ENCODE measurements at regions not wholly inside any gene's neighbourhood (a gene's known extent, or its start where the extent isn't known, plus 50 kb on each side); places are given as distances from the start of the nearest gene placed in this dataset.
"Not testable (repeated sequence)": the region's sequence is repeated elsewhere in the genome, so short reads cannot be mapped to it uniquely, and the experiment has no call there.

- not testable (repeated sequence) for DNase-seq (ENCODE audit: low spot score)
Observed at GRCh38 chr6:115414916-115415315, 645.8 kb downstream of the FRK start.

GRCh38 chr6:115411756-115412155 lies 648.9 kb downstream of the FRK start:
- no peak for DNase-seq (ENCODE audit: low spot score)

- DNase-seq (ENCODE audit: low spot score): no peak
Observed at GRCh38 chr6:115404446-115404845, 656.2 kb downstream of the FRK start.

- no peak for DNase-seq (ENCODE audit: low spot score)
Observed at GRCh38 chr6:115398607-115399006, 662.1 kb downstream of the FRK start.

- no peak for DNase-seq (ENCODE audit: low spot score)
Observed at GRCh38 chr6:115396112-115396906, 664.4 kb downstream of the FRK start.

- DNase-seq (ENCODE audit: low spot score): no peak
Observed at GRCh38 chr6:115393821-115394220, 666.9 kb downstream of the FRK start.

- no peak for DNase-seq (ENCODE audit: low spot score)
Observed at GRCh38 chr6:115370202-115370601, 690.5 kb downstream of the FRK start.

- DNase-seq (ENCODE audit: low spot score): no peak
Observed at GRCh38 chr6:115365783-115366182, 694.9 kb downstream of the FRK start.

GRCh38 chr6:115363379-115363778 lies 697.3 kb downstream of the FRK start:
- DNase-seq (ENCODE audit: low spot score): no peak

GRCh38 chr6:115362234-115362633 lies 698.5 kb downstream of the FRK start:
- no peak for DNase-seq (ENCODE audit: low spot score)

- DNase-seq (ENCODE audit: low spot score): no peak
Observed at GRCh38 chr6:115360602-115361325, 699.9 kb downstream of the FRK start.

GRCh38 chr6:115358616-115359015 lies 702.1 kb downstream of the FRK start:
- DNase-seq (ENCODE audit: low spot score): no peak

- no peak for DNase-seq (ENCODE audit: low spot score)
Observed at GRCh38 chr6:115356371-115356770, 704.3 kb downstream of the FRK start.

GRCh38 chr6:115323001-115323400 lies 737.7 kb downstream of the FRK start:
- DNase-seq (ENCODE audit: low spot score): no peak

- no peak for DNase-seq (ENCODE audit: low spot score)
Observed at GRCh38 chr6:115319823-115320222, 740.9 kb downstream of the FRK start.

- no peak for DNase-seq (ENCODE audit: low spot score)
Observed at GRCh38 chr6:115310156-115310555, 750.5 kb downstream of the FRK start.

- no peak for DNase-seq (ENCODE audit: low spot score)
Observed at GRCh38 chr6:115302731-115303130, 758.0 kb downstream of the FRK start.

- no peak for DNase-seq (ENCODE audit: low spot score)
Observed at GRCh38 chr6:115287467-115287866, 773.2 kb downstream of the FRK start.

- DNase-seq (ENCODE audit: low spot score): no peak
Observed at GRCh38 chr6:115276881-115277565, 783.7 kb downstream of the FRK start.

GRCh38 chr6:115272311-115272710 lies 788.4 kb downstream of the FRK start:
- no peak for DNase-seq (ENCODE audit: low spot score)

- DNase-seq (ENCODE audit: low spot score): no peak
Observed at GRCh38 chr6:115271434-115271833, 789.3 kb downstream of the FRK start.

- no peak for DNase-seq (ENCODE audit: low spot score)
Observed at GRCh38 chr6:115270953-115271352, 789.7 kb downstream of the FRK start.

GRCh38 chr6:115241373-115241772 lies 819.3 kb downstream of the FRK start:
- DNase-seq (ENCODE audit: low spot score): no peak

Measured in putamen (tissue), 1 donor.